RWPE1 (cell line): ENCODE measurements at regions not wholly inside any gene's neighbourhood (a gene's known extent, or its start where the extent isn't known, plus 50 kb on each side); places are given as distances from the start of the nearest gene placed in this dataset.

Experiments
- CTCF ChIA-PET: fragments of 350-600 bp; sonication (Branson Sonifier 250); formaldehyde crosslinking; extraction: SDS; loops from one replicate; lab custom pipeline; 2021; lab: Yijun Ruan, JAX
- POLR2A ChIA-PET: fragments of 400-600 bp; formaldehyde crosslinking; extraction: SDS; loops from one replicate; lab custom pipeline; 2020; ENCODE audit warnings: antibody characterized with exemption; ENCODE audit not compliant: low non-redundant PET; lab: Yijun Ruan, JAX
- DNase-seq: peaks from one replicate; pipeline ENCODE4 v3.0.0; 2012; ENCODE audit warnings: low spot score
- H3K27ac ChIP-seq: fragments of 450-650 bp; 2 replicates; pipeline ENCODE4 v1.5.1; 2017
- TF ChIP-seq, protein P1 (sequence below): fragments of 450-650 bp; conservative IDR thresholded peaks from 2 replicates; pipeline ENCODE4 v1.5.1; 2017; ENCODE audit warnings: low read depth, mild to moderate bottlenecking

DNA sequence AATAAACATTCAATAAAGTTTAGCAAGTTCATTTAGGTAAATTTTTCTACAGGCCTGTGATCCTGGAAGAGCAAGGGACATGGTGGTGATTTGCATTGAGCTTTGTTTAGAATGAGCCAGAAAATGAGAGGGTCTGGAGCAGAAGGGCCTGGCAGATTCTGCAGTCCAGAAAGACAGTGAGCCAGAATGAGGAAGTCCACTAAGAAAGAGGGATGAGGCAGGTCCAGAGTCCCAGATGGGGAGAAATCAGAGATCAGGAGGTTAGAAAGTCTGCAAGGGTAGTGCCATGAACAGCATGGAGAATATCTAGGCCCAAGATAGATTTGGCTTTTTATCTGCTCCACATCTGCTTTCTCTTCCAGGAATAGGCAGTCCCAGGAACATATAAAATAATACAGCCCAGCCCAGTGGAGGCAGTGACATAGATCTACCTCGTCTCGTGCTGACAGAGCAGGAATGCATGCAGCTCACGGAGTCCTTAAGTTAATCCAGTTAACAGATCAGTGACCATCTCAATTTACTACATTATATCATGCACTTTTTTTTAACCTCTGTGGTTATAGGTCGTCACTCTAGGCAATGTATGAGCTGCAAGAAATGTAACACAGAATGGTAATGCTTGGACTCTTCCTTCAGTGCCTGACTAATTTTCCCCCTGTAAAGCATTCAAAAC is 429.0 kb downstream of the SUCLG1 start:
- CTCF ChIA-PET = interaction anchor here (0.5 to 1.2 kb wide), 4 partner anchors 14 to 317 kb away, joined by 3 to 5 read pairs (median 3); no protein-coding TSS in a partner anchor

DNA sequence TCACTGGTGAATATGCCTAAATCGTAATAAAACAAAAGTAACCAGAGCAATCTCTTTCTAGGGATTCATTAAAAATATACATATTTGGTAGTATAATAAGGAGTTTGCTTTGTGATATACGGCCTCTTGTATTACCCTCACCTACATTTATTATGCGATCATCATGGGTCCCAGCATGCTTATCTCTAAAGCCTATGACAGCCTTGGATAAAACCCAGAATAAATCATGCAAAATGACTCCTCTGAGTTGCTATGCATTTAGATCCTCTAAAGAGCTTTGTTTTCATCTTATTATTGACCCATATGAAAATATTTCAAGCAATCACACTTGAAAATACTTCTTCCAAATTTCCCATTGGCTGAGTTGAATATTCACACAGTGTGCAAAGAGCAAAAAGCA is 432.3 kb downstream of the SUCLG1 start:
- no peak overlapping the region for H3K27ac ChIP-seq
- ChIA-PET CTCF (no interaction called here), POLR2A (no interaction called here)
- TF ChIP-seq, protein P1, sequence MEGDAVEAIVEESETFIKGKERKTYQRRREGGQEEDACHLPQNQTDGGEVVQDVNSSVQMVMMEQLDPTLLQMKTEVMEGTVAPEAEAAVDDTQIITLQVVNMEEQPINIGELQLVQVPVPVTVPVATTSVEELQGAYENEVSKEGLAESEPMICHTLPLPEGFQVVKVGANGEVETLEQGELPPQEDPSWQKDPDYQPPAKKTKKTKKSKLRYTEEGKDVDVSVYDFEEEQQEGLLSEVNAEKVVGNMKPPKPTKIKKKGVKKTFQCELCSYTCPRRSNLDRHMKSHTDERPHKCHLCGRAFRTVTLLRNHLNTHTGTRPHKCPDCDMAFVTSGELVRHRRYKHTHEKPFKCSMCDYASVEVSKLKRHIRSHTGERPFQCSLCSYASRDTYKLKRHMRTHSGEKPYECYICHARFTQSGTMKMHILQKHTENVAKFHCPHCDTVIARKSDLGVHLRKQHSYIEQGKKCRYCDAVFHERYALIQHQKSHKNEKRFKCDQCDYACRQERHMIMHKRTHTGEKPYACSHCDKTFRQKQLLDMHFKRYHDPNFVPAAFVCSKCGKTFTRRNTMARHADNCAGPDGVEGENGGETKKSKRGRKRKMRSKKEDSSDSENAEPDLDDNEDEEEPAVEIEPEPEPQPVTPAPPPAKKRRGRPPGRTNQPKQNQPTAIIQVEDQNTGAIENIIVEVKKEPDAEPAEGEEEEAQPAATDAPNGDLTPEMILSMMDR = no peak
- DNase-seq = no peak

More for the DNA sequence above, 429.0 kb downstream of the SUCLG1 start:
- POLR2A ChIA-PET = no interaction called here
- TF ChIP-seq, protein P1 = no peak
- H3K27ac ChIP-seq = no peak overlapping the region
- no peak for DNase-seq

DNA sequence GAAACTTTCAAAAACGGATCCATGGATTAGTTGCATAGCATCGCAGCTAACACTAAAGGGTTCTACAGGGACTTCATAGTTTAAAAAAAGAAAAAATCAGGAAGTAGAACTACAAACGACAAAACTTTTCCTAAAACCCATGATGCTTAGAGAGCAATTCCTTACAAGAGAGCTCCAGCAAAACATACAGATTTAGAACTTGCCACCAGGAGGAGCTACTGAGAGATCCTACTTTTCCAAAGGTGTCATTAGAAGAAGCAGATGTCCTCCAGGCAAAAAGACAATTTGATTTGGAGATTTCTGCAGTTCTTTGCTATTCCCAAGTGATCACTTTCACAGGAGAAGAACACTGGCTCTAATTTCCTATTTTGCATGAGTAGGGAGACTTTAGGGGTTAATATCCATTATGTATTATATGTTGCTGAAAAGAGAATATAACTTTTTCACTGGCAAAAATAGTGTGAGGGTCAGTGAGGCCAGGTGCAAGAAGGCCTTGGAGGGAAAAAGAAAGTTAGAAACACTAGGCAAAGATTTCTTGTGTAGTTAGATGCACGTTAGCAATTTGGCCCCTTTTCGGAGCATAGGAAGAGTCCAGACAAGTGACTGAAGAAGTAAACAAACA is 436.2 kb downstream of the SUCLG1 start:
- ChIA-PET POLR2A (no interaction called here), CTCF (interaction anchor here (0.7 to 1.0 kb wide), 10 partner anchors 8 to 760 kb away, joined by 3 to 6 read pairs (median 4); no protein-coding TSS in a partner anchor)
- H3K27ac ChIP-seq = no peak overlapping the region
- peak; percentile 34 for DNase-seq
- TF ChIP-seq, protein P1 = peak; percentile 71

DNA sequence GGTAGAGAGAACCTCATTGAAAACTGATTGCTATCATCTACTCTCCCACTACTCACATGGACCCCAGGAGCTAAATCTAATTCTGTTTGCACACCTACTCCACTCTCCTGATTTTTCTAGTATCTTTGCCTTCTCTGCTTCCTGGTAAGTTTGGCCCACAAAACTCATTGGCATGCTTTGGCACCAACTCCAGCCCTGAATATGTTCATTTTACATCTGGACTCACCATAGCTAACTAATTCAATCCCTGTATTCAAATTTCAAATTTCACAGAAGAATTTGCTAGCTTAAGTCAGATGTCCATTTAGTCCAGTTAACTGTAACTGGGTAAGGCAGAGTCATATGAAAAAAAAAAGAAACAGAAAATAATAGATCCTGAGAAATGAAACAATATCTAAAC is 442.1 kb downstream of the SUCLG1 start:
- TF ChIP-seq, protein P1 = no peak

DNA sequence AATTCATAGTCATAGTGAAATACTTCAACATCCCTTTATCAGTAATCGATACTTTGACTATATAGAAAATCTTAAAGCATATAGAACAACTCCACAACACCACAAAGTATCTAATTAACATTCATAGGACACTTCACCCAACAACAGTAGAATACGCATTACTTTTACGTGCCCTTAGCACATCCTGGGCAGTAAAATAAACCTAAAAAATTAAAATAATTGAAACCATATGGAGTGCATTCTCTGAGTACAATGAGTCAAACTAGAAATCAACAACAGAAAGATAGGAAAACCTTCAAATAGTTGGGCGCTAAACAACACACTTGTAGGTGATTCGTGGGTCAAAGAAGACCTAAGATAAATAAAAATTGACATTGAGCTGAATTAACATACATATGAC is 442.9 kb downstream of the SUCLG1 start:
- TF ChIP-seq, protein P1 = no peak

More for the DNA sequence above, 442.1 kb downstream of the SUCLG1 start:
- no peak overlapping the region for H3K27ac ChIP-seq
- CTCF ChIA-PET = interaction anchor here (0.5 kb wide), 1 partner anchor 10 kb away, joined by 3 read pairs; no protein-coding TSS in a partner anchor
- POLR2A ChIA-PET = no interaction called here
- no peak for DNase-seq

DNA sequence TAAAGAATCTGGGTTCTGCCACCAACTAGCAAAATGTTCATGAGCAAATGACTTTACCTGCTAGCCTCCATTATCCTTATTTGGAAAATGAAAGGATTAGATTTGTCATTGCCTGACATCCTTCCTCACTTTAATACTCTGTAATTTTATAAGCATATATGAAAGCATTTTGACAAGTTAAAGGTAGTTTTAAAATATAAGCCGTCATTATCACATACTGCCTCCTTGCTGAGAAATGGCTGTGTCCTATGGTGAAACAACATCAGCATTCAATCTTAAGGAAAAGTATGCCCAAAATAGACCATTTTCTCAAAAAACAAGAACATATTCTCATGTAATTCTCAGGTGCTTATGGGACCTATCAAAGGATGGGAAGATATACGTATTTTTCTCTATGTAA is 461.2 kb downstream of the SUCLG1 start:
- ChIA-PET POLR2A (no interaction called here), CTCF (no interaction called here)
- TF ChIP-seq, protein P1 = no peak
- DNase-seq = no peak
- no peak overlapping the region for H3K27ac ChIP-seq

More for the DNA sequence above, 442.9 kb downstream of the SUCLG1 start:
- POLR2A ChIA-PET = no interaction called here
- DNase-seq = no peak
- H3K27ac ChIP-seq = no peak overlapping the region
- CTCF ChIA-PET = interaction anchor here (0.5 kb wide), 1 partner anchor 9 kb away, joined by 3 read pairs; no protein-coding TSS in a partner anchor
